ENCODE measurements at regions not wholly inside any gene's neighbourhood (a gene's known extent, or its start where the extent isn't known, plus 50 kb on each side); places are given as distances from the start of the nearest gene placed in this dataset.
"Not testable (repeated sequence)": the region's sequence is repeated elsewhere in the genome, so short reads cannot be mapped to it uniquely, and the experiment has no call there.

DNA sequence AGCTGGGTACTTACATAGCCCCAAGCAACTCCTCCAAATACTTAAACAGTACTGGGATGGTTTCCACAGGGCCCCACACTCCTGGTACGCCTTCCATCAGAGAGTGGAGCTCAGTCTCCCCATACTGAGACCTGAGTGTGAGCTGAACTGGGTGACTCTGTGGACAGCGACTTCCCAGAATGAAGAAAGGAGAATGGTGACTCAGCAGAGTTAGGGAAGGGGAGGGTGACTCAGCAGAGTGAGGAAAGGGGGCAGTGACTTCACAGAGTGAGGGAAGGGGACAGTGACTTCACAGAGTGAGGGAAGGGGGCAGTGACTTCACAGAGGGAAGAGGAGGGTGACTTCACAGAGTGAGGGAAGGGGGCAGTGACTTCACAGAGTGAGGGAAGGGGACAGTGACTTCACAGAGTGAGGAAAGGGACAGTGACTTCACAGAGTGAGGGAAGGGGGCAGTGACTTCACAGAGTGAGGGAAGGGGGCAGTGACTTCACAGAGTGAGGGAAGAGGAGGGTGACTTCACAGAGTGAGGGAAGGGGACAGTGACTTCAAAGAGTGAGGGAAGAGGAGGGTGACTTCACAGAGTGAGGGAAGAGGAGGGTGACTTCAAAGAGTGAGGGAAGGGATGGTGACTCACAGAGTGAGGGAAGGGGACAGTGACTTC, 141.3 kb upstream of the PITRM1 start:
- DNase-seq (ENCODE audit: low read depth): not testable (repeated sequence)

DNA sequence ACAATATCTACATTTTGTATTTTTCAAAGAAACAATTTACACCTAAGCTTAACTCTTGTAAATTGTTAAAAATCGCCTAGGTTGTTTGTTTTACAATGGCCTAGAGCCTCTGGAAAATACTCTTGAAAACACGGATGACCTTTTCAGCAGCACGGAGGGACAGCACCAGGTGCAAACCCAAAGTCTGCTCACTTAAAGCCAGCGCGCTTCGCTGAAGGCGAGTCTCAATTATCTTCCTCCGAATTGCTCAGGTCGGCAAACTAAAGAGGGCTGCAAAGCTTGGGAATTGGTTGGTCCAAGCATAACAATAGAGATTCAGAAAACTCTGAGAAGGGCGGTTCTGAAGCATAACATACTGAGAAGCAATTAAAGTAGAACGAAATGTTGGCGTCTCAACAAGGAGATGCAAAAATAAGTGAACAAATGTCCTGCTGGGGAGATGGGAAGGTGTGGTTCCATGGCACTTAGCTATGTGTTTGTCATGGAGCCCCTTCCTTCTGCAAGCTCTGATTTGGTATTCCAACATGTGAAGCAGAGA, 139.9 kb upstream of the PITRM1 start:
- DNase-seq (ENCODE audit: low read depth): no peak

DNA sequence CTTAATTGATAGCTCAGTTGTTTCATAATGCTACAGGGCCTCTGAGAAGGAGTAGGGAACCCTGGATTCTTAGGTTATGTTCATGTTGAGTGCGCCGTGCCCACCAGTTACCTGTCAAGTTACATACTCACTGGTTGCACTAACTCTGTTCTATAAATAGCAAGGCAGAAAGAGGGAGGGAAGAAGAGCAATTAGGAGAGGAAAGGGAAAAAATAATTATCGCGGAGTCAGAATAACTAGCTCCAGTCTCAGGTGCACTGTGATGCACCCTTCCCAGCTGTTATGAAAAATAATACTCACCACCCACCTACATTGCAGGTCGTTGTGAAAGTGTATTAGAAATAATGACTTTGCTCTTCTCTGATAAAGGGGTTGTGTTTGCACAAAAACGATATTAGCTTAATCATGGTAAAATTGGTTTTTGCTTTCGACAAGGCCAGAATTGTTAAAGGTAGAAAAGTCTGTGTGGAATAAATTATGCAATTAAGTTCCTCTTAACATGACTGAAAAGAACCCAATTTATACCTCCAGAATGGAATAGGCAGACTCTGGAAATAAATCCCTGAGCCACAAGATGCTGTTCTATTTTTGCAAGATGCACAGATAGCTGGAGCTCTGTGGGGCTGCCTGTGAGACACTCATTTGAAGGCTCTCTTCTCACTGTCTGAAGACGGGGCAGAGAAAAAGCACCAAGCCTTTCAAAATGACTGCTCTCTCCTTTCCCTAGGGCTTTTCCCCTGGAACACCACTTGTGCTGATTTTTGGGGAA, 137.6 kb upstream of the PITRM1 start:
- no peak for DNase-seq (ENCODE audit: low read depth)

DNA sequence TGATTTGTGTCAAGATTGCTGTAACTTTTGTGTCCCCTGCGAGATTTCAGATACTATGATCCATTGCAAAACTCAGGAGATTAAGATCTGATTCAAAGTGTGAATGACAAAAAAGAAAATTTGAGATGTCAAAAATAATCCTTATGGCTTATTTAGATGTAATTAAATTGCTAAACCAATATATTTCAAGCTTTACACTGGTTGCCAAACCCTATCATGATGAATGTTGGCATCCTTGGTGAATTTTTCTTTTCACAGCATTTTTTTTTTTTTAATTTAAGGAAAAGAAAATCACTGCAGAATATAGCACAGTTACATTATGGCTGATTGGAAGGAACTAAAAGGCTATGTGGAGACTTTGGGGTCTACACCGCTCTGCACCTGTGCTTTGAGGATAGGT, 133.5 kb upstream of the PITRM1 start:
- DNase-seq (ENCODE audit: low read depth): no peak

DNA sequence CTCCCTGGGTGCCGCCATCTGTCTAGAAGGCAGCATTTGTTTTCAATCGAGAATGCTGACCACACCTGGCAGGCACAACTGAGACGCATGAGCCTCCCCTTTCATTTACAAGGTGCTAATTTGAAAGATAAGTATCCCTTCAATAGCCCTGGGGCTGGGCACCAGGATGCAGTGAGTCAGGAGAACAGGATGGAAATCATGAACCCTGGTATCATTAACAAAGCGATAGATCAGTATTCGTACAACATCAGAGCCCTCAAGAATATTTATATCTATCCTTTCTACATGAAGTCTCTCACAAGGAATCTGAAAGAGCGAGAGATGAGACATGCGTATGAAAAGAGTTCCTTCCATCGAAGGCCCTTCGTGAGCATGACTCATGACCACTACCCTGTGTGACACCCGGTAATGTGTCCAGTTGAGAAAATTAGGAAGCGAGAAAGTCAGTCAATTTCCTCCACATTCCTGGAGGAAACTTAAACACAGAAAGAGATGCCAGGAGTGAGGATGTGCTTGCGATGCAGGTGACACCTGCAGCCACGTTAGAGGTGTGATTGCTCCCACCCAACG, 123.1 kb upstream of the PITRM1 start:
- no peak for DNase-seq (ENCODE audit: low read depth)

DNA sequence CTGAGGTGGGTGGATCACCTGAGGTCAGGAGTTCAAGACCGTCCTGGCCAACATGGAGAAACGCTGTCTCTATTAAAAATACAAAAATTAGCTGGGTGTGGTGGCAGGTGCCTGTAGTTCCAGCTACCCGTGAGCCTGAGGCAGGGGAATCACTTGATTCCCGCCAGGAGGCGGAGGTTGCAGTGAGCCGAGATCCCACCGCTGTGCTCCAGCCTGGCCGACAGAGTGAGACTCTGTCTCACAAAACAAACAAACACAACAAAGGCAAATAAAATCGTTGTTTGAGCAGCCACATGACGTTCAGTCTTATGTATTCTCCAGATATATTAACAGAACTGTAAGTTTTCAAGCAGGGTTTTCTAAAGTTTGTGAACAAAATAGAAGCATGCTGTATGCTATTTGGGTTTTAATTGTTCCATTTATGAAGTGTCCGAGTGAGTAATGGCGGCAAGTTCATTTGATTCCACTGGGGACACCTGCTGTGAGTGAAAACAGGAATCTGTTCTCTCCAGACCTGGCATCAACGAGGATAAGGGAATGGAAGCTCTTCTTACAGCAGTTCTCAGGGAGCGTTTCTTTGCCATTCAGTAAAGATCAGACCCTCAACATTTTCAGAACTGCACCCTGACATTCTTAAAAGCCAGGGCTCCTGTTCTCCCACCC, 122.5 kb upstream of the PITRM1 start:
- no peak for DNase-seq (ENCODE audit: low read depth)

DNA sequence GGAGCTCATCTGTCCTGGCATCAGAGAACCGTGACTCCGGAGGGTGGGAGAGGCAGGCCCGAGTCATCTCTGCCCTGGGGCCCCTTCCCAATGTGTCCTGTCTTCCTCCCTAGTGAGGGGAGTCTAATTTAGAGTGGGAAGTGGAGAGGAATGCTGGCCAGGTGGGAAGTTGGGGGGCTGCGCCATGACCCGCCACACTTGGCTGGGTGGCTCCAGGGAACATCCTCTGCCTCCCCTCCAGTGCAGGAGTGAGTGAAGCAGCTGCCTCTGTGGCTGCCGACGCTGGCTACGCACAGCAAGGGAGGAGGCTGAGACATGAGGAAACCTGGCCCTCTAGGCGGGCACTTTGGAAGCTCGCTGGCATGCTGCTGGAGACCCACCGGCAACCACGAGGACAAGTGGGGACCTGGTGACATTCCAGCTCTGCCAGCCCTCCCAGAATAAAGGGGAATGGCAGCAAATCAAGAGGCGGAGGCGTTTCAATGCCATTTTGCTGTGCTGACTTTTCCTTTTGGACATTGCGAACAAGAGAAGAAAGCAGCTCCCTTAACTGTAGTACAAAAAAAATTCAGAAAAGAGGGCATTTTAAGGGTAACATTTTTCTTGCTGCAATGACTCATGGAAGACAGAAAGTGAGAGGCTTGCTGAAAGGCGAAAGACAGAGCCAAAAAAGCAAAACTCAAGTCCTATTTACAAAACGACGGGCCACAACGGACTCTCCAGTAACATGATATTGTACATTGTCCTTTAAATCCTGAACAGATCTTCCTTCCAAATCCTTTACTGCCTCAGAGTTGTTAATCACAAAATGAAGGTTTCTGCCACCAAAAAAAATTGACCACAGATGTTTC, 121.2 kb upstream of the PITRM1 start:
- DNase-seq (ENCODE audit: low read depth): no peak

DNA sequence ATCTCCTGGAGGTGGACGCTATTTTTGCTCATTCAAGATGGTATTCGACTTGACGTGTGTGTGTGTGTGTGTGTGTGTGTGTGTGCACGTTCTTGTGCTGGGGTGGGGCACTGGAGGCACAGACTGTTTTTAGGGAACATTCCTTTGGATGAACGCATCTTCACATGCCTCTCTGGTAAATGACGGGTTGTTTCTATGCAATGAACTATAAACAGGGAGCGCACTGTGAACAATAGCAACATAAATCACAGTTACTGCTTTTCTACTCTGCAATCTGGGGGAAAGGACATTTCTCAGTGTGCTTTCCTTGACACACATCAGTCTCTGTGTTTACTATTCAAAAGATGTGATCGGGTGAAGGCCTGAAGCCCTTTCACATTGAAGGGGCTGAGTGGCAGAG, 120.1 kb upstream of the PITRM1 start:
- DNase-seq (ENCODE audit: low read depth): no peak

DNA sequence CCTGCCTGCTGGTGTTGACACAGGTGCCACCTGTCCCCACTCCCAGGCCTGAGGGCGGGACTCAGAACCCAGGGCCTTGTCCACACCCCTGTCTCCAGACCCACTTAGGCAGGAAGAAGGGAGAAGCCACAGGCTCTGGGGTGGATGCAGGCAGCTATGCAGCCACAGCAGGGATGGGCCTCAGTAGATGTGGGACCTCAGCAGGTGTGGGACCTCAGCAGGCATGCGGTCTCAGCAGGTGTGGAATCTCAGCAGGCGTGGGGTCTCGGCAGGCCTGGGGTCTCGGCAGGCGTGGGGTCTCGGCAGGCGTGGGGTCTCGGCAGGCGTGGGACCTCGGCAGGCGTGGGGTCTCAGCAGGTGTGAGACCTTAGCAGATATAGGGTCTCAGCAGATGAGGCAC, 118.0 kb upstream of the PITRM1 start:
- DNase-seq (ENCODE audit: low read depth): no peak

DNA sequence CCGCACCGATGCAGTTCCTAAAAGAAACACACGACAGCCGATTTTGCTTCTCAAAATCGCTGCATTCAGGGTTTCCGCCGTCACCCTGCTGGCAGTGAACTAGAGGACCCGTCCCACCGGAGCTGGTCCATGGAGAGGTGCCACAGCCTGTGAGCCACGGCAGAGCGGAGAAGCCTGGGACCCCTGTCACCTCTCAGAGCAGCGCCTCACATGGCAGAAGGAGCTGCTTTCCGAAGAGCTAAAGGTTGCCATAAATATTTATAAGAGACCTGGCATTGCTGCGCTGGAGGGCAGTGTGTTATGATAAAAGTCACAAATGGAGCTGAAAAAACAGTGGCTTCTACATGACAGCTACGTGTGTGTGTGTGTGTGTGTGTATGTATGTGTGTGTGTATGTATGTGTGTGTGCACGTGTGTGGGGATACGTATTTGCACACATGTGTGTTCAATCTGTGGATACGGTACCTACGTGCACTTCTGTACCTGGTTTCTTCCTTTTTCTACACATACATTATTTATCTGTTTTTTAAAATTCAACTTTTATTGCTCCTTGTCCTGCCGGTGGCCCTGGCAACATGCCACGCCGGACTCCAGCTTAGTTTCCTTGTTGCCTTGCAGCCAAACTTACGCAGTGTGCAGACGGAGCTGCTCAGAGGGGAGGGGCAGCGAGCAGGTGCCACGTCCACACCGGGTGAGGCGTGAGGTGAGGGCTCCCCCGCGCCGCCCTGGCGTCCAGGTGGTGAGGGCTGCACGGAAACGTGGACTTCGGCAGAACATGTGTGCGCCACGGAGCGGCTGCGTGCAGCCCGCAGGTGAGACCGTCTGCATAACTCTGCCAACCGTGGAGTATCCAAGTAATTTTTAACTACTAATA, 115.2 kb upstream of the PITRM1 start:
- DNase-seq (ENCODE audit: low read depth): no peak

DNA sequence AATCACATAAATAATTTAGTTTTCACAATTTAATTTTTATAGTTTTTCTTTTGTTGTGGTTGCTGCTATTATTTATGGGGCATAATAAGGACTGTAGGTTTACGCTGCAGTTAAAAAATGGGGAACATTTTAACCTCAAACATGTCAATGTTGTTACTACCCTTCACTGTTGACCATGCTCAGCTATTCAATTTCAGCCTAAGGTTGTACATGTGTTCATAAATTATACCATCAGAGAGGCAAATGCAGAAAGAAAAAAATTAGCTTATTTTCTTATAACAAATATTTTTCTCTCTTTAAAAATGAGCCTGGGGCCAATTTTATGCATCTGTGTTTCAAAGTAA, 110.1 kb upstream of the PITRM1 start:
- DNase-seq (ENCODE audit: low read depth): no peak

DNA sequence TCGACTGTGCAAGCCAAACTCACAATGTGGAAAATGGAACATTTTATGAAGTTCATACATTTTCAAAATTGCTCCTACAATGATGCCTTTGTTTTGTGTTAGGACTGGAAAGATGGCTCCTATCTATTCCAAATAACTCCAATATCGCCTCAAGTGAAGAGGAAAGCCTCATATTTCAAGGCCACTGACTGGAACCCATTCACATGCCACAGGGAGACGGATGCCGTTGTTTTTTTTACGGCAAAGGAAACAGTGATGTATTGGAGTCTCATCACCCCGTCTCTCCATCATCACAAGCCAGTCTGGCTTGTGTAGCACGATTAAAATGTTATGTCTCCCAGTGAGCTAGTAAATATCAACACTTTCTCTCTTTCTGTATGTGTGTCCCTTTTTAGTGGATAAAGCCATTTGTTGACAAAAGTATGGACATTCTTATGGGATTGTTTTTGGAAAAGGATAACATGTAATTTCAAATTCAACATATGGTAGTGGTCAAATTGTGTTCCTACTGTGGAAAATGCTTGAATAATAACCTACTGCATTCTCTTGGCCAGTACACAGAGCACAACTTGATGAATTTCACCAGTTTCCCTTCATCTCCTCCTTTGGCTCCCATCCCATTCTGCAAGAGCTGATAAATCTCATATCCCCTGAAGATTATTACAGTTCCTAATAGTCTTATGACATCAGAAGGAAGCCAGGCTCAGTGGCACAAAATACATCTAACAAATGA, 109.5 kb upstream of the PITRM1 start:
- DNase-seq (ENCODE audit: low read depth): no peak

DNA sequence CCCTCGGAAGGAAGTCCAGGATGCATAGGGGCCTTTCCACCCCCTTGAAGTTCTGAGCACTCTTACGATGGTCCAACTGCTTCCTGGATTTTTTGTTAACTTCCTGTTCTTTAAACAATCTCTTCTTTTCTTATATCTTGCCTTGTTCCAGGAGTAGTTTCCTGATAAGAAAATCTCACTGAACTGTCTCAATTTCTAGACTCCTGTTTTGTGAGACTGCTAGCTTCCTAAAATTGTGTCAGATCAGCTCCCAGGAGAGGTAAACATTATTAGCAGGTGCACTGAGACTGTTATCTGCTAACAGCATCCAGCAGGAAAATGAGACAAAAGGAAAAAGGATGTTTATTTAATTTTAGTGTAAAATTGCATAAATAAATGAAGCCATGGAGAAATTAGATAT, 106.2 kb upstream of the PITRM1 start:
- DNase-seq (ENCODE audit: low read depth): no peak

DNA sequence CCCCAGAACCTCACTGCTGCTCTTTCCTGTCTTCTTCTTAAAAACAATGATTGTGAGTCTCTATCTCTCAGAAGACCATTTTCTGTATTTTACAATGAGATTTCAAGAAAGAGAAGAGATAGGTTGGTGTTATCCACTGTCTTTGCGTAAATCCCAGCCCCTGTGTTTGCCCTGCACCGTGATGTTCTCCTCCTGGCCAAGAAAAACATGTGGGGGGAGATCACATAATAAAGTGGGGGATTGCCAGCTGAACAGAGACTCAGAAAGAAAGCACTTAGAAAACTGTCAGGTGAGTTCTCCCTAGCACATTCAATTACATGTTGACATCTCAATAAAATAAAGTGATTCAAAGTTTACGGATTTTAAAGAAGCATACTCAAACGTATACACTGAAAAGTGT, 105.0 kb upstream of the PITRM1 start:
- no peak for DNase-seq (ENCODE audit: low read depth)

DNA sequence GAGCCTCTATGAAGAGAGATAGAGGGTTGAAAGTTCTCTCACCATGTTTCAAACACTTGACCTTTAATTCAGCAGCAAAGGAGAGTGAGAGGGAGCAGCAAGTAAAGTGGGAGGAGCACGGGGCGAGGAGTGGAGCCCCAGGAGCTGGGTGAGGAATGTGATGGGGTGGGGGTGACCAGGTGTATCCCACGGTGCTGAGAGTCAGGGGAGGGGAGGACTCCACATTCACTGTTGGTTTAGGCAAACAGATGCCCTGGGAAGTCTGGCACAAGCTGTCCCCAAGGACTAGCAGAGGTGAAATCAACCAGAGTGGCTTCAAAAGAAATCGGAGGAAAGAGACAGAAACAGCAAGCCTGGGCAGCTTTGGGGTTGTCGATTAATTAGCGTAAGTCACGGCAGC, 101.8 kb upstream of the PITRM1 start:
- no peak for DNase-seq (ENCODE audit: low read depth)

DNA sequence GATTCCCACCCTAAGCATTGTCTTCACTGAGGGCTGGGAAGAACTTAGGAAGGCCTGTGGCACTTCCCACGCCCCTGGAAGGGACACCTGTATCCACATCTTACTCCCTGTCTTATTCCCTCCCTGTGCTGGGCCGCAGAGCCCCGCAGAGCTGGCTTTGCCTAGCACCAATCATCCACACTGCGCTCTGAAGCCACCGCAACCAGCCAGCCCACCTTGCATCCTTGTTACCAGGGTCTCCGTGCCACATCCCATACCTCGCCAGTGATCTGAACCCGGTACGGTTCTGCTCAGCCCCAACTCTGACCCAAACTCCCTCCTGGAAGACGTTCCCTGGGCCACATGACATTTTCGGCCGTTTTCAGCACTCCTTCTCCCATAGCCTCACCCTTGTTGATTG, 101.4 kb upstream of the PITRM1 start:
- DNase-seq (ENCODE audit: low read depth): no peak

DNA sequence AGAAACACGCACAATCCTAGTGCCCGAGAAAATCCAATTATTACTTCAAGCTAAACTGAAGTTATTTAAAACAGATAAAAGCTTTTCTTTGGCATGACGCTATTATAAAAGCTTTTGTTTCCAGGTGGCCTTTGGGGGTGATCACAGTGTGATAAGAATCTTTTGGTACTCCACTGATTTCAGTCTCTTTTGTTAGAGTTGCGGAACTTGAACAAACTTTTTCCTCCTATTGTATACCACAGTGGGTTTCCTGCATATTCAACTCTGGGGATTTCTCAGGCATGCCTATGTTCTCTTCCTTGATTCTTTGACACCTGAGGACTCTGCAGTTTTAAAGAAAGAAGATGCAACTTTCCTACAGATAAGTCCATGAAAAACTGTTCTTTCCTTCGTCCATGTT, 99.7 kb upstream of the PITRM1 start:
- DNase-seq (ENCODE audit: low read depth): no peak

DNA sequence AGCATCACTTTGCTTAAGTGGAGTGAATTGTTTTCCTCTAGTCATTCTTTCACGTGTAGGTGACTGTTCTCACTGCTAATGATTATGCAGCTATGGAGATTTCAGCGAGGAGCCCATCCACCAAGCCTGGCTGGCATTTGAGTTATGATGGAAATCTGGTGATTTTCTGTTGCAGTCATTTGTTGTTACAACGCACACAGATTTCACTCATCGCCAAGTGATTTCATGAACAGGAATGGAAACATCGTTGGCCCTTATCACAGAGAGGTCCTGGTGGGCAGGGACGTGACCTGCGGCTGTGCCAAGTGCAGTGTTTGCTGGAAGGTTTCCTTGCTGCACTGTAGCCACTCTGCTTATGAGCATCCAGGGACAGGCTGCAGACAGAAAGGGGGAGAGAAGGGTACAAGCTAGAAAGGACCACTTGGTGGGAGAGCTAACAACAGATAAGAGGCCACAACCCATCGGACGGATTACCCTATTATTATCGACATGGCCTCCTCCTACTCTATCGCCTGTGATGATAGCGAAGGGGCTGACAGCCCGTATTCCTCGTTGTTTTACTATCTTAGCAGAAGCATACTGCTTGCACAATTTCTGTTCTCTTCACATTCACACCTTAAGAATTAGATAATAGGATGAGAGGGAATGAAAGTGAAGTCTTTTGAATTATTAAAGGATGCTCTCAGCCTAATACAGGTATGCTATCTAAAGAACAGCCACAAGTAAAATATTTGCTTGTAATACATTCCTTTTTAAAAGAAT, 99.0 kb upstream of the PITRM1 start:
- no peak for DNase-seq (ENCODE audit: low read depth)

DNA sequence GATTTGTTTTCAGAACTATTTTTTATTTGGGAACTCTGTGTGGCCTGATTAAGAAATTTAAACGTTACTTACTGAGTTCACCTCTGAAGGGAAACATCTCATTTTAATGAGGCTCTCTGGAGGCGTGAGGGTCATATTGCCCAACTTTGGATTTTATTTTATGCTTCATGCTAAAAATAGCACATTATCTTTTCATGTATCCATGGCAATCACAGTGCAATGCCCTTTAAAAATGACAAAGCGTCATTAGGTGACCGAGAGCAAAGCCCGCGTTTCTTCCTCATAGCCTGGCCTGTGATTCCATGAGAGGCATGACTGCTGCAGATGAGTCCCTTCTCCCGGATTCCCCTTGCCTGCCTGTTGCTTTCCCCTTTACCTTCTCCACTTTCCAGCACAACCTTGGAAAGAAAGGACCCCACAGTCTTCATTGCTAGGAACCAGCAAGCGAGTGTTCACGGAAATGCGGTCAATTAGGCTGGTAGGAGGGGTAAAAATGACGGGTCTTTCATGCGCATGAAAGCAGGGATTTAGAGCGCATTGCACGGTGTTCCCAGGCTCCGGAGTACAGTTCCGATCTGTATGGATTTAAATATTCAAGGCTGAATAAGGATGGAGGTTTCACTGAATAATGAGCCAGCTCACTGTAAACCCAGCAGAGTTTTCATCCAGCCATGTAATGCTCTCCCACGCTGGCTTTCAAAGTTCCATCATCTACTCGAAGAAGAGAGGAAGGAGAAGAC, 98.2 kb upstream of the PITRM1 start:
- DNase-seq (ENCODE audit: low read depth): no peak
